ENCODE measurements at regions not wholly inside any gene's neighbourhood (a gene's known extent, or its start where the extent isn't known, plus 50 kb on each side); places are given as distances from the start of the nearest gene placed in this dataset.

- no peaks in the 10 kb centered on the region for H3K79me2 ChIP-seq (ENCODE audit: insufficient read depth, low read length)
- H3K9me3 Mint-ChIP-seq = no peaks in the 10 kb centered on the region
- no peaks in the 10 kb centered on the region for H3K4me1 Mint-ChIP-seq
- H3K27ac ChIP-seq (ENCODE audit: insufficient read length, low read depth, low read length) = no peak overlapping the region
- H3K4me1 ChIP-seq (ENCODE audit: insufficient read depth, low read length) = no peaks in the 10 kb centered on the region
- no peak overlapping the region for H2BK20ac ChIP-seq (ENCODE audit: low read depth, low read length, poor library complexity, severe bottlenecking)
- H2BK12ac ChIP-seq (ENCODE audit: insufficient read length, low read depth, low read length) = no peak overlapping the region
- H3K14ac ChIP-seq (ENCODE audit: insufficient read depth, low read length) = no peak overlapping the region
- H3K36me3 Mint-ChIP-seq (ENCODE audit: insufficient read depth in 1 of 3, low read depth in 3 of 3) = no peaks in the 10 kb centered on the region
- no peaks in the 10 kb centered on the region for H4K20me1 ChIP-seq (ENCODE audit: control insufficient read depth, insufficient read depth, insufficient read length)
- no peaks in the 10 kb centered on the region for H3K79me1 ChIP-seq (ENCODE audit: insufficient read depth, low read depth, low read length, poor library complexity, severe bottlenecking)
- no peaks in the 10 kb centered on the region for H3K27me3 Mint-ChIP-seq (ENCODE audit: low read depth)
- no peak overlapping the region for H3K4me3 Mint-ChIP-seq
- no peak overlapping the region for H3K56ac ChIP-seq (ENCODE audit: insufficient read length, low read depth, low read length)
- H3K4ac ChIP-seq (ENCODE audit: low read depth, low read length) = no peak overlapping the region
- no peak overlapping the region for H4K5ac ChIP-seq (ENCODE audit: insufficient read length, low read depth, low read length)
- no peak overlapping the region for H3T11ph ChIP-seq (ENCODE audit: low read length)
- DNase-seq = no peak
- no peak overlapping the region for H3K18ac ChIP-seq (ENCODE audit: insufficient read length, low read depth, low read length)
- H2BK15ac ChIP-seq (ENCODE audit: low read depth, low read length) = no peak overlapping the region
- H2AK5ac ChIP-seq (ENCODE audit: insufficient read length, low read length) = no peak overlapping the region
- H3K9me3 ChIP-seq (ENCODE audit: control insufficient read depth, low read depth, low read length) = no peaks in the 10 kb centered on the region
- no peak overlapping the region for H4K91ac ChIP-seq (ENCODE audit: insufficient read length, low read depth, low read length)
- no peak overlapping the region for H2BK5ac ChIP-seq (ENCODE audit: insufficient read length, low read length)
- H4K8ac ChIP-seq (replicated peaks; ENCODE audit: insufficient read length, low read depth, low read length) = no peak overlapping the region
- H3K27ac Mint-ChIP-seq = no peak overlapping the region
- no peak overlapping the region for H2AFZ ChIP-seq (ENCODE audit: low read length)
- H2BK120ac ChIP-seq (ENCODE audit: low read depth, low read length, poor library complexity, severe bottlenecking) = no peak overlapping the region
- no peak overlapping the region for H3K23ac ChIP-seq (ENCODE audit: insufficient read length, low read depth, low read length)
- H3K4me2 ChIP-seq (ENCODE audit: insufficient read depth, insufficient read length, low read length) = no peak overlapping the region
- no peaks in the 10 kb centered on the region for H3K23me2 ChIP-seq (ENCODE audit: insufficient read length, low read depth, low read length, poor library complexity, severe bottlenecking)
- TF ChIP-seq CTCF (conservative IDR thresholded peaks at IDR 0.05) = no peak
- H3K9ac ChIP-seq (ENCODE audit: extremely low read depth, insufficient read length, low read length) = no peak overlapping the region
- no peaks in the 10 kb centered on the region for H3K27me3 ChIP-seq (ENCODE audit: insufficient read depth, low read length)
Measured at GRCh38 chr2:181766129-181766528, 85.8 kb upstream of the NEUROD1 start.

All from H9 (cell line).